ENCODE measurements at regions not wholly inside any gene's neighbourhood (a gene's known extent, or its start where the extent isn't known, plus 50 kb on each side); places are given as distances from the start of the nearest gene placed in this dataset.

DNA sequence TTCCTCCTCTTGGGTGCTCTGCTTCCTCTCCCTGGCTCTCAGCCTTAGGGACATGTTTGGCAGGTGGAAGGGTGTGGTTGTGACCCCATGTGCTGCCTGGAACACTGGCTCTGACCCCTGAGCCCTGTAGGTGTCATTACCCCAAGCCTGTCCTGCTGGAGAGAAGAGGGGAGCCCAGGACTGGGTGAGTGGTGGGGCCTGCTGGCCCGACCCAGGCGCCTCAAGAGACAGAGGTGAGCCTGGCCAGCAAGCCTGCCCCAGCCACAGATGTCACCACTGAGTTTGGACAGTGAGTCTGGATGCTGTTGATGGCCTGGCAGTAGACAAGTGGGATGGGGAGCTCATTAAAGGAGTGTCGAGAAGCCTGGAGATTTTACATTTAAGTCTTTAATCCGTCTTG lies 1112.2 kb downstream of the BRD1 start:
- DNase-seq, result no peak

DNA sequence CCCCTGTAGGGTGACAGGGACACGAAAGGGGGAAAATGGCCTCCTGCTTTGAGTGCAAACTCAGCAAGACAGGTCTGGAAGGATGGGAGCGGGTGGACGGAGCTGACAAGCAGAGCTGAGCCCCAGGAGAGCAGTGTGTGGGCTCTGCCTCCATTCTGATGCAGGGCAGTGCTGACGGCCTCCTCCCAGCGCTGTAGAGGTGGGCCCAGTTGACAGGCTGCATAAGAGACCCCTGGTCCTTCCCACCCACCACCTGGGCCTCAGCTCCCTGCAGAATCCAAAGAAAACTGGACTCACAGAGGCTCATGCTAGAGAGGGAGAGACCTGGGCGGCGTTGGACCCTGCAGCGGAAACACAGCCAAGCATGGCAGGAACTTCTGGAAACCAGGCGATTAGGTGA lies 1113.4 kb downstream of the BRD1 start:
- DNase-seq, result no peak

DNA sequence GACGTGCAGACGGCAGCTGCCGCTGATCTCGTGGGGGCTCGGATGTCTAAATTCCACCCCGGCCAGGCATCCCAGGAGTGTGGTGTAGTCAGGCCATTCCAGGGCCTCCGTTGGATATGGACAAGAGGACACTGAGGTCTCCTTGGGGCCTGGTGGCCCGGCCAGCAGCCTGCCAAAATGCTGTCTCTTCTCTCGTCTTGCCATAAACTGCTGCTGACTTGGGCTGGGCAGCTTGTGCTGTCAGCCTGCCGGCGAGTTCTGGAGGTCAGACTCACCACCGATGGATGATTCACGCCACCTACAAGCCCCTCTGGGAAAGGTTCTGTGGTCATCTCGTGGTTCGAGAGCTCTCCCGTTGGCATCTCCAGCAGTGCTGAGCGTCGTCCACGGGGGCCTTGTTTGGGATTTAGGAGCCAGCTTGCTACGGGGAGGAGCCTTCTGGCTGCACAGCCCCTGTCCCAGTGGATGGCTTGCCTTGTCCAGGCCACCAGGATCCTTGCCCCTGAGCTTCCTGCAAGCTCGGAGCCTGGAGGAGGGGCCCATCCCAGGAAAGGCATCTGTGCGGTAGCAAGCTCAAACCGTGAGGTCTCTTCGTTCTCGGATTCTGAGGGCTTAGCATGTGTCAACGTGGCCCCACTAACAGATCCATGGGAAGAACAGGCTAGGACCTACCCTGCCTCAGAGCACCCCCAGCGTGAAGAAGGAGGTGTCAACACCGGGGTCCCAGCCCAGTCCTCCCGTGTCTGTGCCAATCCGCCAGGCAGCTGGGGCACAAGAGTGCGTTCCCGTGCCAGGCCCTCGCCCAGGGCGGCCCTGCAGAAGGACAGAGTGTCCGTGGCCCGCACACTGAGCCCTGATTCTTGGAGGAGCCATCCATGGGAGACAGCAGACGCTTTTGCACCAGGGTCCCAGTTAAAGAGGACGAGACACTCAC lies 1114.1 kb downstream of the BRD1 start:
- no peak for DNase-seq

DNA sequence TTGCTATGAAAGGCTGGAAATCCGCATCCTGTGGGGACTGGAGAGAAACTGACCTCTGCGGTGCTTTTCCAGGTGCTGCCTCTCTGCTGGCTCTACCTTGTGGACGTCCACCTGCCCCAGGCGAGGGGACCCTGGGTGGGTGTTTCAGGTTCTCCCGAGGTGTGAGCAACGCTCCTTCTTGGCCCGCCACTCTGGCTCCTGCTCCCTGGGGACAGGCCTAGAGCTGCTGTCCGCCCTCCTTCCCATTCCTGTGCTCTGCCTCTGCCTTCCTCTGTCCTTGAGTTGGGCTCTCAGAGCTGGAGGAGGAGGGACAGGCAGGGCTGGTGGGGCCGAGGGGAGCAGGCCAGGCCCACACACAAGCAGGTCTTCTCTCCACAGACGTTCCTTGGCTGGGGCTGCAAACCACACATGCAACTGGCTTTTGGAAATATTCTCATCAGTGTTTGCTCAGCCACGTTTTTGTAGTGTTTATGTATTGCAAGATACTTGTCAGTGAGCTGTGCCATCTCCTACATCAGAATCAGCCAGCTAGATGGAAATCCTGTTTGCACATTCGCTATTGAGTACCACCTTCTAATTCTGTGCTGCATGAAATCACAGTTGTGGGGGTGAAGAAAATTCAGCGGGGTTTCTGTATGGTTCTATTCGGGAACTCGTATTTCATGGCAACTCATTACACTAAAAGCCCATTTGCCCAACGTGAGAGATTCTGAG lies 1115.0 kb downstream of the BRD1 start:
- DNase-seq, result no peak

DNA sequence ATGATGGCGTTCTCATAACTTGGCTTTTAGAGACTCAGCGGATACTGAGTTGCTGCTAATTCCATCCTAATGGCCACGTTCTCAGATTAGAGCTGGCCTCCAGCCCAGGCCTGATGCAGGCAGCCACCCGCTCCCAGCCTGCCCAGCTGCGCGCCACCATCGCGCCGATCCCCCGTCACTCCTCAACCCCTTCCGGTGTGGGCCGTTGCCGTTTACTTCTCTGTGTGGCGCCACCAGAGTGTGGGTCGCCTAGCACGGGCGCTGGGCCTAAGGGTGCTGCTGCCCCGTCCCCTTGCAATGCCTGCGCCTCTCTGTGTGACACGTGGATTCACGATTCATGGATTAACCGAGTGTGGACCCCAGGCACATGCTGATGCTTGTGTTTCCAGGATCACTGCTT lies 1116.0 kb downstream of the BRD1 start:
- DNase-seq, result no peak

DNA sequence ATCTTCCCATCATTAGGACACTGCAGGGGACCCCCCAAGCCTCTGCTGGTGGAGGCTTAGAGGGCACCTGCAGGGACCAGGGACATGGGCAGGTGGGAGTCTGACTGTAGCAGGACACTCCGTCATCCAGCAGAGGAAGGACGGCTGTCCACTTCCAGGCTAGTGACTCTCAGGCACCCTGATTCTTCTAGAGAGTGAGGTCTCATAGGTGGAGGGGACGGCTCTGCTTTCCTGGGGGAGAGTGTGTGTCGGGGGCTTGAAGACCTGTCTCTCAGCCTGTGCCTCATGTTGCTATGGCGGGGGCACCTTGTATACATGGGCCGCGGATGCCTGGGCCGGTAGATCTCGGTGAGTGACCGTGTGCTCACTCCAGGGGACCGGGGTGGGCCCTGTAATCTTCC lies 1116.6 kb downstream of the BRD1 start:
- no peak for DNase-seq

DNA sequence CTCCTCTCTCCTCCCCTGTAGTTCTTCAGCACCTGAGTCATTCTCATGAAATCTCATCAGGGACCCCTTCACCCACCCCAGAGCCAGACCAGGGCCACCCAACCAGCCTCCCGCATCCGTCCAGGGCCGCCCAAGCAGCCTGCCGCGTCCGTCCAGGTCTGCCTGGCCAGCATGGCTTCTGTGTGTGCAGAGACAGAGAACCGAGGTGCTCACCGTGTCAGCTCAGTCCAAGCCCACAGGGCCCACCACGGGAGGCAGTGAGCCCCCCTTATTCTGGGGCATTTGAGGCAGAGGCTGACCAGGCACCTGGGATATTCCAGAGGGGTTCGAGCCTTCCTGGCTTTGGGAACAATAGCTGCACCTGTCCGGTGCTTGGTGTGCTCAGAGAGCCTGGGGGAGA lies 1117.3 kb downstream of the BRD1 start:
- DNase-seq, result no peak

DNA sequence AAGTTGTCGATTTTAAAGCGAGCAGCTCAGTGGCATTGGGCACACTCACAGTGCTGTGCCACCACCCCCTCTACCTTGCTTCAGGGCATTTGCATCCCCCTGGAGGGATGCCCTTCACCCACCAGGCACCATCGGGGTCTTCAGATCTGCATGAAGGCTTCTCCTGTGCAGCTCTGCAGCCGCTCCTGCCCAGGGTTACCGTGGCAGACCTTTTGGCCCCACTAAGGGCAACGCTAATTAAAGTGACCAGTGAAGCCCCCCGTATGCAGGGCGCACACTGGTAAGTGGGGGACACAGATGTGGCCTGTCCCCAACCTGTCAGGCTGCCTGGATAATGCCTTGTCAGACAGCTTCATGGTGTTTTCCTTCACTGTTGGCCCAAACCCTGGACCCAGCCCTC lies 1117.7 kb downstream of the BRD1 start:
- no peak for DNase-seq

DNA sequence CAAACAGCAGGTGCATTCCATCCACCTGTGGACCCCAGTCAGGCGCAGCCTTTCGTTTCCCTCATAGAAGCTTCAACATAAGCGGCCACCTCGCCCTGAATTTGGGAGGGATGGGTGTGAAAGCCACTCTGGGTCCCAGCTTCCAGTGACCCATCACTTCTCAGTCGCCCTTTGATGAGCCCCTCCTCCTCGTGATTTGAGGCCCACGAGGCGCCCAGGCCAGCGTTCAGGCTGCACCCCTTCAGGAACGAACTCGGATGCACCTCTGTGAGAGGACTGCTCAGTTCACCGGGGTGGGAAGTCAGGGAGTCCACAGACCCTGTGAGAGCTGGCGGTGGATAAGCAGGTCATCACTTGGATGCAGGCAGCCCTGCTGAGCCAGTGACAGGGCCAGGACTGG lies 1118.2 kb downstream of the BRD1 start:
- no peak for DNase-seq

DNA sequence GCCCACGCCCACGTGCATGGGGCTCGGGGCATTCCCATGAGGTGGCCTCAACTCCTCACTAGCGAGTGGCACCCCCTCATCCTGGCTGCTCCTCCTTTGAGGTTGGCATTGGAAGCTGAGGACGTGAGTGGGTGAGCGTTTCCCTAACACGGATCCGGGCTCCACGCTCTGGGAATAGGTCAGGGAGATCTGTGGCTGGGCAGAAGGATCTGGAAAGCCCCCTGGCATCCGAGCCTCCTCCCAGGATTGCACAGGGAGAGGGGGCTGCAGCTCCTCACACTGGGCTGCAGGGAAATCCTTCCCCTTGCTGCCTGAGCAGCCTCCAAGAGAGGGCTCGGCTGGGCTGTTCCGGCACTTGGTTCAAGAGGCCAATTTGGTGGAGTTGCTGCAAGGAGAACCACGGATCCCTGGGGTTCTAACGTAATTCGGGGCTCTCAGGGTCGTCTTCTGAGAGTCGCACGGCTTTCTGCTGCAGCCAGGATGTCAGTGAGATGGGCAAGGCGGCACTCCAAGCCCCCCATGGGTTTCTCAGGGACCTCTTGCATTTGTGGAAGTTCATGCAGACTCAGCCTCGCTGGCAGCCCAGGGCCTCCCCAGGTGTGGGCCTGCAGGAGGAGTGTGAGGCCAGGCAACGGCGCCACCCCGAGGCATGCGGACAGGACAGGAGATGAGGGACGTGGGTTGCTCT lies 1119.0 kb downstream of the BRD1 start:
- DNase-seq, result no peak

DNA sequence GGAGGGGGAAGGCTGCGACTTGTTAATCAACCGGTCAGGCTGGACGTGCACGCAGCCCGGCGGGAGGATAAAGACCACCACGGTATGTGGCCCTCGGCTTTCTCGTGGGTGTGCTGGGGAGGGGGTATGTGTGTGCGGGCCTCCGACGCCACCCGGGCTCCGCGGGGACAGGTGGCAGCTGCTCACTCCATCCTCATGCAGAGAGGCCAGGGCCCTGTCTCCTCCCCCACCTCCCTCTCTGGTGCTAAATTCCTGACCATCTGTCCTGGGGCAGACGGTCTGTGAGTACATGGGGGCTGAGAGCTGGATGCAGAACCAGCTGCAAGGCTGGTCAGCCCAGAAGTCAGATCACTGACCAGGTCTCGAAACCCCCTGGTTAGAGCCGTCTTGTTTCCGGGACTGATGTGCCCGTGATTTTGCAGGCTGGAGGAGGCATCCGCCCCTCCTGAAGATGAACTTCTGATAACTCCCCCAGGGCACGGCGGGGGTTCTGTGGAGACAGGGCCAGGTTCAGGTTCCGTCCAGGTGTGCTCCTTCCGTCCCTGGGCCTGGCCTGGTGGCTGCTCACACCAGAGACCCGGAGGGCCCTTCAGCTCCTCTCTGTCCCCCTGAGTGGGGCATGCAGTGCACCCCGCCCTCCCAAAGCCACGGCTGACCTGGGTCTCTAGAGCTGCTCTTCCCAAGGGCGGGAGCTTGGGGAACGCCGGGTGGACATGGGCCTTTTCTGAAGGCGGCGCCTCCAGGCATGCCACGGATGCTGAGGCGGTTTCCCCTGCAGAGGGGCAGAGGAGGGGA lies 1119.7 kb downstream of the BRD1 start:
- DNase-seq, result no peak

DNA sequence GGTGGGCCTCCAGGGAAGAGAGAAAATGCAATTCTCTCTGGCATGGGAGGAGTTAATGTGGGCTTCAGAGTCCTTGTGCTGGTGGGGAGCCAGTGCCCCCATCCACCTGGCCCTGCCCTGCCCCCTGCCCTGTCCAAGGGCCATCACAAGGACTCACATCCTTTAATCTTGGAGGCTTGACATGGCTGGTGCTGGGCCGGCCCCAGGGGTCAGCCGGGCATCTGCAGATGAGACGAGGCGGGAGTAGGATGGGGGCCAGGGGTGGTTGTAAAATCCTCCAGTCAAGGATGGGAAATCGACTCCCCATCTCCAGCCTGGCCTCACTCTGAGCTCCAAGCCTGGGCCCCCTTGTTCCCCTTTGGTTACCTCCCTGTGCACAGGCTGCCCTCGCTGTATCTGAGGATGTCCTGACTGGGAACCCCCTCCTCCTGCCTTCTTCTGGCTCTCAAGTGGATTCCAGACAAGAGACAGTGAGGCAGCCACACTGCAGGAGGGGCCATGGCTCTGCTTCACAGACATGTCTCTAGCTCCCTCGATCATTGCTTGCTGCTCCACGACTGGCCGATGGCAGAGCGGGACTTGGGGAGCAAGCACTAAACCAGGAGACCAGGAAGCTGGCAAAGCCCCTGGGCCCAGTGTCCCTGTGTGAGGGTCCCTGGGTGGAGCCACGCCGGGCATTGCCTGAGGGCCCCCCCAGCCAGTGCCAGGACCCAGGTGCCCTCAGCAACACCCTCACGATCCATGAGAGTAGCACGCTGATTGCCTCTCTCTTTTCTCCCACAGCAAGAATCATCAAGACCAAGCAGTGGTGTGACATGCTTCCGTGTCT lies 1120.5 kb downstream of the BRD1 start:
- no peak for DNase-seq

DNA sequence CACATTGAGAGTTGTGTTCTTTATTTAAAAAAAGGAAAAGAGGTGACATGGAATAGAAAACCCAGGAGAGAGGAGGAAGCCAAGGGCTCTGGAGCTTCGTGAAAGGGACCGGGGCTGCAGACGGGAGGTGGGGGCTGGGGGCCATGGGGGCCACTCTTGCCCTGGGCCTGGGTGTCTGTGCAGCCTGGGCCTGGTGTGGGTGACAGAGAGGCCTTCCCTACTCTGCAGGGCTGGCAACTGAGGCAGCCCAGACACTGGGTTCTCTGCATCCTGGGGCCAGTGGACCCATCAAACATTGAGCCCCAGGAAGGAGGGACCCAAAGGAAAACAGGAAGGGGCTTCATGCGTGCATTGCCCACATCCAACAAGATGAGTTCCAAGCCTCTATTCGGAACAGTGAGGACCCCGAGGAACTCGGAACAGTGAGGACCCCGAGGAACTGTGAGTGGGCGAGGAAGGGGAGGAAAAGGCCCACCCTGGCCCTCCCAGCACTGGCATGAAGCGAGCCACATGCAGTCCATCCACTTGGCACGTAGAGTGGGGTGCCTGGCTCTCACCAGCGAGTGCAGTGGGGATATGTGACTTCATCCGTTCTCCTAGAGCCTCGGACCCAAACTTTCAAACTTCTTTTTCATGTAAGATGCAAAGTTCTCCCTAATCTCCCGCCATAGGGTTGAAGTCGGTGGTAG lies 1121.6 kb downstream of the BRD1 start:
- DNase-seq, result no peak

DNA sequence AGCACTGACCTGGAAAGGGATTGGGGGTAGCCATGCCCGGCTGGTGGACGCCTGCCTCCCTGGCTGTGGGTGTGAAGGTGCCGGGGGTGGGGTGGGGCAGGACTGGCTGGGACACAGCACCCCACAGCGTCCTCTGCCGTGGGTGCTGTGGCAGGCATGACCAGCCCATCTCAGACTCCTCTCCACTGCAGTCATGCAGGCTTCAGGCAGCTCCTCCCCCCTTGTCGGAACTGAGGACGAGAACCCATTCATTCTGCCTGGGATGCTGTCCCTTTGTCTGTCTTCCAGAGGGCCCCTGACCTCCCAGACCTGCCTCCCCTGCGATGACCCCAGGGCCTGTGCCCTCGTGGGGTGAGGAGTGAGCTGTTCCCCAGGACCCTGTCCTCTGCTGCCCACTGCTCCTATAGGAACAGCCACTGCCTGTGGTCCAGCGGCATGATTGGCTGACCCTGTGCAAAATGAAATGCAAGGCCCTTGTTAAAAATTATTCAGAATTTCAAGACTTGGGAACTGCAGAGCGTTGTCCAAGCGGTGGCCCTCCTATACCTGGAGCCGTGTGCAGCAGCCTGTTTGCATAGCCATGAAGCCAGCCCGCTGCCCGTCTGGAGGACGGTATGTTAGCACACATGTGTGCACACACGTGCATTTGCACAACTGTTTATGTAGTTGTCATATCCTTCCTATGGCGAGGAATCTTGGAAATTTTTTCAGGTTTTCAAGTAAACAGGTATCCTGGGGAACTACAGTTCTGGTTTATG lies 1122.3 kb downstream of the BRD1 start:
- no peak for DNase-seq

DNA sequence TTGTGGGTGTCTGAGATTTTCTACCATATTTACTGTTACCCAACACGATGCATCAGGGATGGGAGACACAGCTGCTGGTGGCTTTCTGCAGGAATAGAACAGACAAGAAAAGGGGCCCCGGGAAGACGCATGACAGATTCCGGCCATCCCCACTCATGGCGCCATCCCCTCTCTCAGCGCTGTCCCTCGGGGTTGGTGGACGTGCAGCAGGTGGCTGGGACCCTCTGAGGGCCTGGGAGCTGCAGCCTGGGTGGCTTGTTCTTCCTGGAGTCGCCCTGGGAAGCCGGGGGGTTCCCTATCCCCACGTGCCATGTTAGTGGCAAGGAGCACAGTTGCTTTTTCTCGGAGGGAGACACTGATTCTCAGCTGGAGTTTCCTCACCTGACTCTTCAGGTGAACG lies 1123.3 kb downstream of the BRD1 start:
- no peak for DNase-seq

DNA sequence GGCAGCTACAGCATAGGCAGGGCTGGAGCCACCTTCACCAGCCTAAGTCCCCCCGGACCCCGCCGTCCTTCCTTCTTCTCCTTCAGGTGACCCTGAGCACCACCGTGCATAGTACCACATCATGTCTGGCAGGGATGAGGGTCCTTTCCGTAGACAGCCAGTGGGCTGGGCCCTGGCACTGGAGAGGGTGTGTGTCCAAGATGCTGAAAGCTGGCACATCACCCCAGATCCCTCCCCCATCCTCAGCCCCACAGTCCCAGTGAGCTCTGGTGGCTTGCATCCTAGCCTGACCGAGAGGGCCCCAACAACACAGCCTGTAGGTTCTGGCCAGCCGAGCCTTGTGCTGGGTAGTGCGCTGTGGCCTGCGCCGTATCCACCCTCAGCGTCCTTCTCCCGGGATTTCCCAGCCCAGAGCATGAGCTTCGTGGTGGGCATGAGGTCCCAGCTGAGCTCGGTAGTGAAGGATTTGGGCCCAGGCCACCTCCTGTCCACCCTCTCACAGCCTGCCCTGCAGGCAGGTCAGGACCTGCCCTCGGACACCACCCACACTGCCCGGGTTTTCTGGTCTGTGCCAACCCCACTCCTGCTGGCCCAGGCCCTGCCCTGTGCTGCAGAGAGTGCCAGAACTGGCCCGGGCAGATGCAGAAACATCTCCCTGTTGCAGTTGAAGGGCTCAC lies 1124.3 kb downstream of the BRD1 start:
- no peak for DNase-seq

DNA sequence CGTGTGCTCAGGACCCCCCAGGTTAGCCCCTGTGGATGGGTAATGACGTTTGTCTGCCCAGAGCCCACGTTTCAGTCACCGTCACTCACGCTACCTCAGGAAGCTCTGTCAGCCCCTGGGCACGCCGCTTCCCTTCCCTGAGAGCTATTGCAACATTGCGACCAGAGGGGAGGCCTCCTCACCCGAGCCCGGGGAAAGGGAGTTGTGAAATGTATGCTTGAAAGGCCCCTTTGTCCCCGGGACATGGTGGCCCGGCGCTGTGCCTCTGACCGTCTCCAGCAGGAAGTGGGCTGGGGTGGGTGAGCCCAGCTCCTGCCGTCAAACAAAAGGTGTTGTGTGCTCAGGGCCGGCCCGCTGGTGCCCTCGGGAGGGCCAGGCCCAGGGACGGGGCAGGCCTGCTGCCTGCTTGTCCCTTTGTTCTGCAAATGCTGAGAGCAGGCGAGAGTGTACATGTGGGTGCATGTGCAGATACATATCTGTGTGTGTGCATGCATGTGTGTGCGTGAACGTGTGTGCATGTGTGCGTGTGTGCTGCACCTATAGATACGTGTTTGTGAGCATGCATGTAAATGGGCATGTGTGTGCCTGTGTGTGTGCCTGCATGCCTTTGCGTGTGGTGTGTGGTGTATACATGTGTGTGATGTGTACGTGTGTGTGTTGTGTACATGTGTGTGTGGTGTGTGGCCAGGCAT lies 1125.0 kb downstream of the BRD1 start:
- DNase-seq, result no peak

DNA sequence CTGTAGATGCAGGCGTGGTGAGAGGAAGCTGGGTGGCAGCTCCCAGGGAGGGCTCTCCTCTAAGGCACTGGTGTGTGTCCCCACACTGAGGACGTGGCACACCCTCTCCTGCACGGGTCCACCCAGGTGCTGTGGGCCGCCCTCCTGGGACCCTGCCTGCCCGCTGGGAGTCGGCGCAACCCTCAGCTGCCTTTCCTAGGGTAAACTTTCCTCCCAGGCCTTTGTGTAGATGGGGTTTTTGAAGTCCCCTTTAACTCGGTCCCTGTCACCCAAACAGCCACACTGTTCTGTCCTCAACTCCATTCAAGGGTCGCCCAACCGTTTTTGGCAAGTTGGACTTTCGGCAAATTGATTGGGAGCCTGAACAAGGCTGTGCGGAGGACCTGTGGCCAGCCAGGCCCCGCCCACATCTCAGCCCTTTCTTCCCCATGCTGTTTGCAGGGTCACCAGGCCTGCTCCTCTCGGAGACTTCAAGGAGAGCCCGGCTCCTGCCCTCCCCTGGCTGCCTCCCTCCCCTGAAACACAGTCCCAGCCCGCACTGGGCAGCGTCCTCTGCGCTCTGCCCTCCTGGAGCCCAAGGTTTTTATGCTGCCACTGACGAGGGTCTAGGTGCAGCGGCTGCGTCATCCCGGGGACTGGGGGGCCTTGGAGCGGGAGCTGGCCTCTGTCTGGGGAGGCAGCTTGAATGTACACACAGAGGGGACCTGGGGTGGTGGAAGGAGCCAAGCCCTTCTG lies 1126.2 kb downstream of the BRD1 start:
- no peak for DNase-seq

Data from NCI-H1048 (cell line).